A549 (cell line): ENCODE measurements at regions not wholly inside any gene's neighbourhood (a gene's known extent, or its start where the extent isn't known, plus 50 kb on each side); places are given as distances from the start of the nearest gene placed in this dataset.

Experiments
- BHLHE40 ChIP-seq: IDR thresholded peaks from 2 replicates; pipeline ENCODE4 v1.6.1; 2012; ENCODE audit warnings: low read depth, low read length, inconsistent platforms
- E2F6 ChIP-seq: IDR thresholded peaks from 2 replicates; pipeline ENCODE4 v1.6.1; 2012; ENCODE audit warnings: low read depth, borderline replicate concordance
- MAFK ChIP-seq: fragments of 450-650 bp; IDR thresholded peaks from 2 replicates; pipeline ENCODE4 v1.6.1; 2014; ENCODE audit not compliant: partially characterized antibody
- POLR2A ChIP-seq: IDR thresholded peaks from 2 replicates; pipeline ENCODE4 v1.6.1; 2012; ENCODE audit warnings: mild to moderate bottlenecking, low read length
- RAD21 ChIP-seq, 2 experiments: fragments of >200 bp in 1 of 2; sonication (Bioruptor Twin) in 1 of 2; formaldehyde crosslinking in 1 of 2; IDR thresholded peaks in 1 of 2; conservative IDR thresholded peaks in 1 of 2; 2 replicates in 1 of 2; 3 replicates in 1 of 2; pipeline ENCODE4 v1.6.1; 2012 to 2018; ENCODE audit warnings: inconsistent platforms in 1 of 2
- RCOR1 ChIP-seq: fragments of 150-350 bp; IDR thresholded peaks from 2 replicates; pipeline ENCODE4 v1.6.1; 2014; ENCODE audit warnings: antibody characterized with exemption, low read length, low read depth
- REST ChIP-seq: fragments of 200-600 bp; sonication (generic); IDR thresholded peaks from 2 replicates; pipeline ENCODE4 v1.6.1; 2016; ENCODE audit warnings: antibody characterized with exemption, mild to moderate bottlenecking, moderate library complexity
- SMC3 ChIP-seq: fragments of >200 bp; sonication (Bioruptor Twin); formaldehyde crosslinking; IDR thresholded peaks from 3 replicates; pipeline ENCODE4 v1.6.1; 2018; ENCODE audit warnings: inconsistent platforms
- TF ChIP-seq, protein P1 (sequence below): fragments of >200 bp; sonication (Bioruptor Twin); formaldehyde crosslinking; IDR thresholded peaks from 3 replicates; pipeline ENCODE4 v1.5.1; 2016

- TF ChIP-seq E2F6 (no peak), BHLHE40 (no peak), POLR2A (no peak), RCOR1 (no peak), REST (no peak), MAFK (no peak), RAD21 (conservative IDR thresholded peaks at IDR 0.05 in 1 of 2, IDR thresholded peaks at IDR 0.05 in 1 of 2) (no peak), SMC3 (no peak)
- TF ChIP-seq, protein P1, sequence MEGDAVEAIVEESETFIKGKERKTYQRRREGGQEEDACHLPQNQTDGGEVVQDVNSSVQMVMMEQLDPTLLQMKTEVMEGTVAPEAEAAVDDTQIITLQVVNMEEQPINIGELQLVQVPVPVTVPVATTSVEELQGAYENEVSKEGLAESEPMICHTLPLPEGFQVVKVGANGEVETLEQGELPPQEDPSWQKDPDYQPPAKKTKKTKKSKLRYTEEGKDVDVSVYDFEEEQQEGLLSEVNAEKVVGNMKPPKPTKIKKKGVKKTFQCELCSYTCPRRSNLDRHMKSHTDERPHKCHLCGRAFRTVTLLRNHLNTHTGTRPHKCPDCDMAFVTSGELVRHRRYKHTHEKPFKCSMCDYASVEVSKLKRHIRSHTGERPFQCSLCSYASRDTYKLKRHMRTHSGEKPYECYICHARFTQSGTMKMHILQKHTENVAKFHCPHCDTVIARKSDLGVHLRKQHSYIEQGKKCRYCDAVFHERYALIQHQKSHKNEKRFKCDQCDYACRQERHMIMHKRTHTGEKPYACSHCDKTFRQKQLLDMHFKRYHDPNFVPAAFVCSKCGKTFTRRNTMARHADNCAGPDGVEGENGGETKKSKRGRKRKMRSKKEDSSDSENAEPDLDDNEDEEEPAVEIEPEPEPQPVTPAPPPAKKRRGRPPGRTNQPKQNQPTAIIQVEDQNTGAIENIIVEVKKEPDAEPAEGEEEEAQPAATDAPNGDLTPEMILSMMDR, result no peak
These were observed 253.8 kb downstream of the TNS1 start for GRCh38 chr2:217749008-217749407.
